NCI-H748 (cell line): ENCODE measurements at regions not wholly inside any gene's neighbourhood (a gene's known extent, or its start where the extent isn't known, plus 50 kb on each side); places are given as distances from the start of the nearest gene placed in this dataset.

Source experiments
- DNase-seq: peaks from one replicate; lab custom pipeline; 2025; ENCODE audit not compliant: unreplicated experiment; lab: John Stamatoyannopoulos, UW

DNA sequence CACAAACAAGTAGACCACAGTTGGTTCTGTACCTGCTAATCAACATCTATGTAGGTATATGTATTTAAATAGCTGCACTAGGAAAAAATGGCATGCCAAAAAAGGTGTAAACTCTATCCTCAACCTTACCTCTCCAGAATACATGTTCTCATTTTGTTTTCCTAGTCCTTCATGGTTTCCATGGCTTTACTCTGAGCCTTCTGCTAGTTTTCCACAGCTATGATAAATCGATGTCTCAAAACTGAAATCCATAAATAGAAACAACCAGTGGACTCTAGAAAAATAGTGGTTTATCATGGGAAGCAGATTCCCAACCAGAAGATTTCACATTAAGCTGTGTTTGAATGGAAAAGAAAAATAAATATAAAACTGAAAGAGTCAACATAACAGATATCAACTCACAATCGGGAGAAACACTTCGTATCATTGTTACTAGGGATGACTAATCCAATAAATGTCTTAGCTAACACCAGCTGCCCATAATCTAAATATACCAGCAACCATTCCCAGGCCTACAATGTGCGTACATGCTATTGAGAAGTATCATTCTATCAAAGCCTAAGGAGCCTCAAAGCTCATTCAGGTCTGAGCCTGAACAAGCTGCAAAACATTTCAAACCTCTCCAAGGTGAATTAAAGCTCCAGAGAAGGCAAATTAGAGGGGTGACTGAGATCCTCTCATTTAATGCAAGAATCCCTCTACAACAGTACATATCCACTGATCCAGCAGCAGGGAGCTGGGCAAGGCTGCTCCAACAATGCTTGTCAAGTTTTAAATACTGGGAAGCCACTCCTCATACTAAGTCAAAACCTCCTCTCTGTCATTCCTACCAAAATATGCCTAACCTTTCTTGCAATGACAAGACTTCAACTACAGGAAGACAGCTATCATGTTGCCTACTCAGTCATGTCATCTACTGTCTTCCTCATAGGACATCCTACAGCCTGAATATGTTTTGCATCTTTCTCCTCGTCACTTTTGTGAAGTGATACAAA is 90.2 kb downstream of the KCTD12 start:
- DNase-seq: peak; percentile 16

DNA sequence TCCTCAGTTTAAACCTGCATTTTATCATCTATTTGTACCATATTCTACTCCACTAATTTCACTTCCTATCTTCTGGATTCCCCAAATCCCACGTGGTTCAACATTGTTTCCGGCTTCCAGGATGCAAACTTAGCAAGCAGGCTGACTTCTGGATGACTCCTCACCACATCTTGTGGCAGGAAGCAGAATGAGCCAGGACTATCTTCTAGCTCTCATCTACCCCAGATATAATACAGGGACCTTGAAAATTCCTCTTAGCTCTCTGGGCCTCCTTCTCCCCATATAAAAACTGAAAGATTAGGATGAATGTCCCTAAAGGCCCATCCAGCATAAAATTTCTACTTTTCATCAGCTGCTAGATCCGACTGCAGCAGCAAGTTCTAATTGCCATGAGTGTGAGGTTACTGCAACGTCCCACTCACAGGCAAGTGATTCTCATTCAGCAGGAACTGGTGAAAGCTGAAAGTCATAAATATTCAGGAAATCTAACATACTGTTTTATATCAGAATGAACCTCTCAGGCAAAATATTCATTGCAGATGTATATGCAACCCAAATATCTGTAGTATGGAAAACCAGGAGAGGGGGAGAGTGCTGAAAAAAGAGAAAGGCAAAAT is 93.4 kb downstream of the KCTD12 start:
- DNase-seq: no peak

DNA sequence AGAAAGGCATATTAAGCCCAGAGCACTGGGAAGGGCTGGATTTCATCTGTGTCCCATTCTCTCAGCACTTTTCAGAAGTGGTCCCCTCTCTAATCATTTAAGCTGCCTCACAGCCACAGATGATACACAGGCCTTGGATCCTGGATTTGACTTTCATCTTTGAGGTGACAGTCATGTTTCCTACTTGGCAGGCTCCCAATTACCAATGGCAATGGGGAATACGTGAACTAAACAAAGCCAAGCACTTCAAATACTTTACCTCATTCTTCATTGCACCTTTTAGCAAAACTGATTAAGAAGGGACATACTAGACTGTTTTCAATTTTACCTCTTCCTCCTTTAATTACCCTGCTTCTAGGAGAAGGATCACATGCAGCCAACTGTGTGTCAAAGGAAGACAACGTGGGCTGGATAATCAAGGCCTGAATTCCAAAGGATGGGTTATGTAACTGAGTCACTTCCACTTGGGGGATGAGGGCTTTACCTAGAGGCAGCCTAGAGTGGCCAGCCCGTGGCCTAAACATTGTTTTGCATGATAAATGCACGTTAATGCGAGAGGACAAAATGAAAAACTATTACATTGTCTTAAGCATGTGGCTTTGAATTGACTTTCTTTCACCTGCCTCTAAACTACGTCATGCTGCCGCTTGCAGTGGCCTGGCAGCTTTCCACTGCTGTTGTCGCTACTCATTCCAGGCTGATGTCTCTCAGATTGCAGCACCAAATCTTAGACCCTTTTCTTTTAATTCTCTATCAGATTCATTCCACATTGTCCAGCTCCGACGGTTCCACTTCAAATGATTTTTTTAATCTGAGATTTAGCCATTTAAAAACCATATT is 95.0 kb downstream of the KCTD12 start:
- peak; percentile 27 for DNase-seq

DNA sequence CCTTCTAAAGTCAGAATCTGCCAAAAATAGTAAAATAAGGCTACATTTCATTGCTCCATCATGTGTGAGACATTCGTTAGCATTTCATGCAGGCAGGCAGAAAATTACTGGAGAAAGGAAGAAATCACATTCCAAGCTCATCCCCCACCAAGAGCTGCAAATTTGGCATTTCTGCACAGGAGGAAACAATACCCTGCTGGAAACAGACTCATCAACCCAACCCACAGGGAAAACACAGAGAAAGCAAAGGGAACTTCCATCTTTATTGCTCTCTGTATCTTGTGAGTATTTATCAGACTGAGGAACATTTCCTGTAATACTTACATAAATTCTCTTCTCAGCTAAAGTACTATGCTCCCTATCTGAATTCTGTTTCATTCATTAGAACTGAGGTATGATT is 95.7 kb downstream of the KCTD12 start:
- no peak for DNase-seq

DNA sequence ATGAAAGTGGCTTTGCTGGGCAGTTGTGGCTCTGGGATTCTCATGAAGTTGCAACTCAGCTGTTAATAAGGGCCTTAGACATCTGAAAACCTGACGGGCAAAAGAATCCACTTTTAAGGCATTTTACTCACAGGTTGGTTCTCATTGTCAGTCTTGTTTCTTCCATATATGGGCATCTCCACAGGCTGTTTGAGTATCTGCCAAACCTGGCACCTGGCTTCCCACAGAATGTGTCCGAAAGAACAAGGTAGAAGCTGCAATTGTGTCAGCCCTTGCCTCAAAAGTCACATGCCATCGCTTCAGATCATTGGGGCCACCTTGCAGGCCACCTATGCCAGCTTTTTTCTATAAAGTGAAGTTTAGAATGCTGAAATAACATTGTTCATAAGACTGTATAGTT is 102.4 kb downstream of the KCTD12 start:
- peak; percentile 72 for DNase-seq

DNA sequence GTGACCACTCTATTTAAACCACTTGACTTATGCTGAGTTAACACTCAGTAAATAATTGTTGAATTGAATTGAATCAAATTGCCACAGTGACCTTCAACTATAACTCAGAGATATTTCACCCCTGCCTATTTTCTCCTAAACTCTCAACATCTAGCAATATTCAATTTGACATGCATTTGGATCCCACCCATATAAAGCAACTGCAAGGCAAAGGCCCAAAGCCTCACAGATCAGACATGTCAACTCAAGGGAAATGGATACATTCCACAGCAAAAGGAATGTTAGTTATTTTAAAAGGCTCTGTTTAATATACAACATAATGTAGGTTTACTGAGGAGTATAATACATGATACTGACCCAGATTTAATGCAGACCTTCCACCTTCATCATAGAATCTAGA is 107.4 kb downstream of the KCTD12 start:
- no peak for DNase-seq

DNA sequence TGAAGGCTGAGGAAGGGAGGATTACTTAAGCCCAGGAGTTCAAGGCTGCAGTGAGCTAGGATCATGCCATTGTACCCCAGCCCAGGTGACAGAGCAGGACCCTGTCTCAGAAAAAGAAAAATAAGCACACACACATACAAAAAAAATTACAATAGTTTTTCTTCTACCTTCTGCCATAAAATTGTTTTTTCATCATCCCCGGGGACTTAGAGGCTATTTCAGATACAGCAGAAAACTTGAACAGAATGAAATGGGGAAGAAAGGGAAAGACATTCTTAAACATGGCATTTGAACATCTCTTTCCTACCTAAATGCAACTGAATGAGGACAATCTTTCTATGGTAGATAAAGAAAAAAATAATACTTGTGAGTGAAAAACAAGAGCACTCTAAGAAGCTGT is 109.1 kb downstream of the KCTD12 start:
- DNase-seq: no peak

DNA sequence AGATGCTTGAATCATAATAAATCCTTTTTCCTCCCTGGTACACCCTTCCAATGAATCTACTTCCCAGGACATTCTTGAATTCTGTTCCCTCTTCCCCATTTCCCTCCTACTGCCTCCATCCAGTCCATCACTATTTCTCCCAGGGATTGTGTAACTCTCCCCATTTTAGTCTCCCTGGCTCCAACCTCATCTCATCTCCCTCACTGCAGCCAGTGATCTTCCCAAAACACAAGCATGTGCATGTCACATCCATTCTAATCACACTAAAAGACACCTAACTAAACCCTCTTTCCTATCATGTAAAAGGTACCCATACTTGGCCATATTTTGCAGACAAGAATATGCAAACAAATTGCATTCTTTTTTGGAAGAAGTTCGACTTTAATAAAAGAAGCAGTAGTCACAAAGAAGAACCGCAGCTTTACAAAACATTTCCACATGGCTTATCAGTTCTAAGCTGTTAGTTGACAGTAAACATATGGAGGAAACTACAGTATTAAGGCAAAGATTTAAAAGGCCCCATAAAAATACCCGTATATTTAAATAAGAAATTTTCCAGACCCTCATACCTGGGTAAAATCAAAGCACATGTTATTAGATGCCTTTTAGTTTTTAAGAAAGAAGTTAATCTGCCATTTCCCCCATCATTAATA is 111.0 kb downstream of the KCTD12 start:
- DNase-seq: no peak

DNA sequence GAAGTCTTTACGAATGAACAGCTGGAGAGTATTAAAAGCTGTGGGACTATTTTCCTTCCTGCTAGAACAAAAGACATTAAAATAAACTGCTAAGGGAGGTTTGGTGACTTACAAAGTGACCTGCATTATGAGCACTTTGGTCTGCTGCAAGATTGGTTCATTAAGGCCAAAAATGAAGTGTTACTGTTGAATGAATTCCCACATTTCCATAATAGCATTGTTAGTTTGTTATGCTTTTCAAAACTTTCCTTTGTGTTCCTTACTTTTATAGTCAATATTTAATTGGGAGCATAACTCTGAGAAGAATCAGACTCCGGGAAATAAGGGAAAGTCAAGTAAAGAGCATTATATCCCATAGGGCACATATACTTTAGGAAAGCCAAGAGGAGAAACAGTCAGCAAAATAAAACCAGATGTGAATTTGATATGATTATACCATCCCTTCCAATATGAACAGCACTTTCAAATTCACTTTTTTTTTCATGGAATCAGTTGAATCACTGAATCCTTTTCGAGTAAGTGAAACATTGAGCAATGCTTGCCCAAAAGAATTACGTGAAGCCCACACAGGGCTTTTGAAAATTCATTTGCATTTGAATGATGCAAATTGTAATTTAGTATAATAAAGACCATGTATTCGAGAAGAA is 112.6 kb downstream of the KCTD12 start:
- DNase-seq: no peak

DNA sequence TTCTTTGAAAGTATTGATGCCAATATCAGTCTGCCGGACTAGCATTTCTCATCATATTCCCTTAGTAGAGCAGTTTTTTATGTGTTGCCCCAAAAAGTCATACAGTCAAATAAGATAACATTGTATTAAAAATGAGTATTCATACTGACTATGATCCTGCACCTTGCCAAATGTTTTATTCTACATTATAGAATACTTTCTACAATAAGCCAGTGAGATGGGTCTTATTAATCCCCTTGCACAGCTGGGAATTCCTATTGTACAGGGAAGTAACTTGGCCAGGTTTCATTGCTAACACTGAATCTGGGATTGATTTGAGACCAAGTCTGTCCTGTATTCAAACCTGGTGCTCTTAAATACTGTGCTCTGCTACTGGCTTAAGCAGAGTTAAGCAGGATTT is 114.0 kb downstream of the KCTD12 start:
- no peak for DNase-seq

DNA sequence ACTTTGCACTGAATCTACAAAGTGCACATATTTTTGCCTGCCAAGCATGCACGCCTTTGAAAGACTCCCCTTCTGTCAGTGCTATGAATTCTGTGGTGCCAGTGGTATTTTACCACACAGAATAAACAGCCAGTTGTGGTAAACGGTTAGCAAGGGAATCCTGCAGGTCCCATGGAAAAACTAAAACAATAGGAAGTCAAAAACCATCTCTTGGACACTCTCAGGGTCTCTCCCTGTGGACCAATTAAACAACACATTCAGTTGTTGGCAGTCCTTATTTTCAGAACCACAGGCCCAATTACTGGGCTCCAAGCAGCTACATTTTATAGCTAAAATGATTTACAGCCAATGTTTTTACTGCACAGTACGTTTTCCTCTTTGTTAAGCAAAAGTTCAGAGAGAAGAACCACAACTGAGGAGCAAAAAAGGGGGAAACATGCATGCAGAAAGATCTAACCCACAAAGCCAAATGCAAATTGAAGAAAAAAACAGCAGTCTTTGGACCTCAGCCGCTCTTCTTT is 116.9 kb downstream of the KCTD12 start:
- DNase-seq: no peak

DNA sequence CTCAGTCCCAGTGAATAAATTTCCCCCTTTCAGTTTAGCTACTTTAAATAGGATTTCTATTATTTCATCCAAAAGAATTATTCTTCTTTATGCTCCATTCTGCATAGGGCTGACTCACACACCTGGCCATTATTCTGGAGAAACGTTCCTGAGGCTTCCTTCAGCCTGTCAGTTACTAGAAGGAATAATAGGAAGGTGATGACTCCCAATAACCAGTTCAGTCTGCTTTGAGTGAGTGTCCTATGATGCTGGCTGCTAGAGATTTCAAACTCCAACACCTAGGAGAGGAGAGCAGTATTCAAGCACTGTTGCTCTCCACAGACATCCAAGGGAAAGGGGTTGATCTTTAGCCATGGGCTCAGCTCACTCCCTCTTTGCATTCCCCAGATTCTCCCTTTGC is 117.8 kb downstream of the KCTD12 start:
- DNase-seq: no peak

DNA sequence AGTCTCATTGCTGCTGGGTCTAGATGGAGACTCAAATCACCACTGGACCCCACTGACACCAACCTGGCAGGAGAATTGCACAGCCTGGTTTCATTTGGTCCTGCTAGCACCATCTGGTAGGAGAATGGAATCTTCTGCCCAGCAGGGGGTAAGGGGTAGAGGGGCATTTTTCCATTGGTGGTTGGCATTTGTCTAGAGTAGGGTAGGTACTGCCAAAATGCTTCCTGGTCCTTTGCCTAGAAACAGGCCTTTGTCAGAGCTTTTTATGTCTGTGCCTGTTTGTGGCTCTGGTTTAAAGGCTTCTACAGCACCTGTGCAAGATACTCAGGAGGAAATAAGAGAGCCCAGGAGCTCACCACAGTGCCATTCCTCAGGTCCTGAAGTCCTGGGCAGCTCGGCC is 121.3 kb downstream of the KCTD12 start:
- no peak for DNase-seq

DNA sequence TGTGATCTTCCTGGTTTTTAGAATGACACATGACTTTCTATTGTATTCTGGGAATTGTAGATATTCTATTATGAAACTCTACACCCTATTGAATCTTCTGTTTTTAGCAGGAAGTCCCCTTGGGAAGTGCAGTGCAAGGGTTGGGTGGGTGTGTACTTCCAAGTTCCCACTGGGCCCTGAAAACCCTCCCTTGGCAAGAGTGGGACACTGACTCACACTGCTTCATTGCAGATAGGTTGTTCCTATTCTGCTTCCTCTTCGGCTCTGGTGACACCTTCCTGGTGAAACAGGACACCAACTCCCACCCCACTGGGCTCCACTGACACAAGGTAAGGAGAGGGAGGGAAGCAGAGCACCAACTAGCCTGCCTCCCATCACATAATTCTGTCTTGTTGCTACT is 121.8 kb downstream of the KCTD12 start:
- DNase-seq: peak; percentile 20

DNA sequence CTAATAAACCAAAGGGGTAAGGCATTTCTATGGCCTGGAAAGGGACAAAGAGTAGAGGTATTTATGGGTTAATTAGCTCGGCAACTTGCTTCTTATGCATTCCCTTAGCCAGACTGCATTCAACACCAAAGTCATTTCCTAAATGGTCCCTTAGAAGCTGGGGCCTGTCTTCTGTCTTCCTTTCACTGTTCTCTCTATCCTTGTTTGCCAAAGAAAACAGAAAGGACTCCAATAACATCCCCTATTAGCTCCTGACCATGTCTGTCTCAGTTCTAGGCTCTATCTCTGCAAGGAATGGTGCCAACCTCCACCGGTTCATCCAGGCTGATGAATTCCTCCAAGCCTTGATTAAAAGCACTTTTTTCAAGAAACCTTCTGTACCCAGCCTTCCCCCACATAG is 123.5 kb downstream of the KCTD12 start:
- DNase-seq: no peak

DNA sequence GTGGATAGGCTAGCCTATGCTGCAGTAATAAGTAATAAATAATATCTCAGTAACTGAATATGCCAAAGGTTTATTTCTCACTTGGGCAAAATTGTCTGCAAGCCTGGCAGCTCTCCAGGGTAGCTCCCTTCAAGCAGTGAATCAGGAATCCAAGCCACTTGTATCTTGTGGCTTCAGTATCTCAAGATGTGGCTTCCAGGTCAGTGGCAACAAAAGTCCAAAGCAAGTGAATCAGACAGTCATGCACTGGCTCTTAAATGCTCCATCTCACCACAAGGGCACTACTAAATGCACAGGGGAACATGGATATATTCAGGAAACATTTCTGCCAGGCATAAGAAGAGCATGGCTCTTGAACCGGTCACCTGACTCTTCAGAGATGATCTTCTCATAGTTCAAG is 126.3 kb downstream of the KCTD12 start:
- DNase-seq: no peak

DNA sequence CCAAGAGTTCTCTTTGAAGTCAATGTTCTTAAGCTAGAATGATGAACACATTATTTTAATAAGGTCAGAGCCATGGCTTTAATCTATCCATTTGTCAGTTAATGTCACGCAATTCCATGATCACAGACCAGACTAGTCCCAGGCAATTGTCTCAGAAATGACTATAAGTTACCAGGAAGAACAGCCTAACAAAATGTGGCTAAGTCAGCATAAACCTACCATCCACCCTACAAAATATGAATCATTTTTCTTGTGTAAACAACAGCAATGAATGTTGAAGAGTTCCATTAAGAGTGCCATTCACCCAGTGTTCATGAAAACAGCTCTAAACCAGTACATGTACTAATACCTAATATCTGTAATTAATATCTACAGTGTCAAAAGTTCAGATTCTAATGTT is 127.5 kb downstream of the KCTD12 start:
- no peak for DNase-seq

DNA sequence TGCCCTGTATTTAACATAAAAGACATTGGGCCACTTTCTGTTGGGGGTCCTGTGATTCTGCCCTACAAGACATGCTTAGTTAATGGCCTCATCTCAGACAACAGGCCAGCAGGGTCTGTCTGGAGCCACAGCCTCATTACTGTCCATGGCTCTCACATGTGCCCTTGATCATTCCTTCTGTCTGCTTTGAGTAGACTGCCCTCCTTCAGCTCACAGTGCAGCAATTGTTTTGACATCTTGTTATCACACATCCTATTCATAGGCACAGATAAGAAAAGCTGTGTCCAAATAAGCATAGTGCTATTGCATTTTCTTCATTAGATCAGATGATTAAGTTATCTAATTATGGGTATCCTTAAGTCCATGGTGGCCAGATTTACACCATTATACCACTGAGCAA is 127.9 kb downstream of the KCTD12 start:
- no peak for DNase-seq

DNA sequence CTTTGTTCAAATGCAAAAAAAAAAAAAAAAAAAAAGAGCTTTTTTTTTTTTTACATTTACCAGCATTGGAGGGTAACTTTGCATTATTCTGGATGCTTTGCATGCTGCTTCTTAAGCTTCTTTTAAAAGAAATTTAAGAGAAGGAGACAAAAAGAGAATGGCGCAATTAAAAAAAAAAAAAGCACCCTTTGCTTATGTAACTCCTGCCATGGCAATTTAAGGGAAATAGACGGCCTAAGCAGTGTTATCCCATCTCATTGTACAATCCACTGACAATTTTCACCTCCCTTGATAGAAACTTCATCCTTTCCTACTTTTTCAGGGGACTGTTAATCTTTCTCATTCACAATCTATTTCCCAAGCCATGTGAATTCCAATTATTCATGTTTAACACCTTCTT is 129.8 kb downstream of the KCTD12 start:
- no peak for DNase-seq

DNA sequence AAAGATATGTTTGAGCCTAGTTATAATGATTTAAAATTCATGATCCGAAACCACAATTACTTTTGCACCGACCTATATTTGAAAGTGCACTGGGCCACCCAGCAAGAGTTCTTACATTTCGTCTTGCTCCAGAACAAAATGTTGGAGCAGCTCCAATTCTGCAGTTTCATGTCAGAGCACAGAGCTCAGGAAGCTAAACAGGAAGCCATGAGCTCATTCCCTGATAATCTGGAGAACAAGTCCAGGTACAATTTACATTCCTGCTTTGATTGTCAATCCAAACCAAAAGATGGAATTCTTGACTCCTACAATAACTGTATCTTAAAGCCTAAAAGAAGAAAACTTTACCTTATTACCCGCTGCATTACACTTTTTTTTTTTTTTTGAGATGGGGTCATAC is 131.8 kb downstream of the KCTD12 start:
- no peak for DNase-seq
